ENCODE measurements at regions not wholly inside any gene's neighbourhood (a gene's known extent, or its start where the extent isn't known, plus 50 kb on each side); places are given as distances from the start of the nearest gene placed in this dataset.

DNA sequence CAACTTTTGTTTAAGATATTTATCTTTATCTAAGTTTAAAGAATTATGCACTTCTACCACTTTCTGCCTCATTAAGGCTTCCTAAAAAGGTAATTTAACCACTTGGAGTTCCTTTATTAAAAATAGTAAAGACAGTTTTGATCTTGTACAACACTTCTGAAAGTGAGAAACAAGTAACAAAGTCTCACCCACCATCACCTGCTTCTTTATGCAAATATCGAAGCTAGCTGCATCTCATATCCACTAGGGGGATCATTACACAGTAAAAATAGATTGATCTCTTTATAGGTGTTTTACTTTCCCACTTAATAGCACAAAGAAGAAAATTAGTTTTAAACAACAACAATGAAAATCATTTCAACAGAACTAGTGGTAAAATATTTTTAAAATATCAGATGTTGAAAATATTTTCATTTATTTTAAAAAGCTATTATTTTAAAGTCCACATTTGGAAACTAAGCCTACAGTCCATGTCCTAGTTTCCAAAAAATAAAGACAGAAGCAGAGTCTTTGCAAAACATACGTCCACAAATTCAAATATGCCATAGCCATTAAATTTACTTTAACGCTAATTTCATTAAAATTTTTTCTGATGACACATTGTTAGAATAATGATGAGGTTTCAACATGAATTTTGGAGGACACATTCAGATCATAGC lies 160.0 kb upstream of the SOX5 start:
- Mint-ChIP-seq H3K27me3 (ENCODE audit: low read depth in 2 of 2) (no peaks in the 10 kb centered on the region), H3K27ac (no peak overlapping the region)

DNA sequence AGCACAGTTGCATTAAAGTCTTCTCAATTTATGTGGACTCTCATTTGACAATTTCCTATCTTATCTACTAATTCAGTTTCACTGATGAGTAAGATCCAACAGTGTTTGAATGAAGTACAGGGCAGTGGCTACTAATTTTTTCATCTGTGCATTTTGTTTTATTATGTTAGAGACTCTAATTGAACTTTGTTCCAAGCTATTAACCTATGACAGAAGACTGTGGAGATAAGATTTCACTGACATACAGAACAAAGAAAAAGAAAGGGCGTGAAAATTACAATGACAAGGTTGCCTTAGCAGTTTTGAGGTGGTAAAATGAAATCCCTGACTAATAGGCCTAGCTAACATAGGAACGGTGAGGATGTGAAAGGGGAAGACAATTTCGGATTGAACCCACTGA lies 153.2 kb upstream of the SOX5 start:
- Mint-ChIP-seq H3K36me3 (no peaks in the 10 kb centered on the region), H3K9me3 (no peaks in the 10 kb centered on the region)

More for the DNA sequence above, 160.0 kb upstream of the SOX5 start:
- Histone ChIP-seq H3K4me3 (ENCODE audit: low read length) (no peak overlapping the region), H3K36me3 (ENCODE audit: control insufficient read depth, insufficient read depth, low read length) (no peaks in the 10 kb centered on the region), H3K27ac (ENCODE audit: low read length) (no peak overlapping the region), H3K9me3 (ENCODE audit: control insufficient read depth, insufficient read depth, low read length) (no peaks in the 10 kb centered on the region), H3K4me1 (ENCODE audit: control insufficient read depth, insufficient read depth, low read length) (no peaks in the 10 kb centered on the region), H3K27me3 (ENCODE audit: control insufficient read depth, insufficient read depth, low read length) (no peaks in the 10 kb centered on the region)
- no peak for ATAC-seq
- no CpG with 5 or more reads among the region's 3 CpGs for WGBS (ENCODE audit: insufficient coverage)
- TF ChIP-seq, protein P1, sequence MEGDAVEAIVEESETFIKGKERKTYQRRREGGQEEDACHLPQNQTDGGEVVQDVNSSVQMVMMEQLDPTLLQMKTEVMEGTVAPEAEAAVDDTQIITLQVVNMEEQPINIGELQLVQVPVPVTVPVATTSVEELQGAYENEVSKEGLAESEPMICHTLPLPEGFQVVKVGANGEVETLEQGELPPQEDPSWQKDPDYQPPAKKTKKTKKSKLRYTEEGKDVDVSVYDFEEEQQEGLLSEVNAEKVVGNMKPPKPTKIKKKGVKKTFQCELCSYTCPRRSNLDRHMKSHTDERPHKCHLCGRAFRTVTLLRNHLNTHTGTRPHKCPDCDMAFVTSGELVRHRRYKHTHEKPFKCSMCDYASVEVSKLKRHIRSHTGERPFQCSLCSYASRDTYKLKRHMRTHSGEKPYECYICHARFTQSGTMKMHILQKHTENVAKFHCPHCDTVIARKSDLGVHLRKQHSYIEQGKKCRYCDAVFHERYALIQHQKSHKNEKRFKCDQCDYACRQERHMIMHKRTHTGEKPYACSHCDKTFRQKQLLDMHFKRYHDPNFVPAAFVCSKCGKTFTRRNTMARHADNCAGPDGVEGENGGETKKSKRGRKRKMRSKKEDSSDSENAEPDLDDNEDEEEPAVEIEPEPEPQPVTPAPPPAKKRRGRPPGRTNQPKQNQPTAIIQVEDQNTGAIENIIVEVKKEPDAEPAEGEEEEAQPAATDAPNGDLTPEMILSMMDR (IDR thresholded peaks at IDR 0.05): no peak
- no peaks in the 10 kb centered on the region for H3K36me3 Mint-ChIP-seq
- no peak for DNase-seq
- intact Hi-C loops (cut with micrococcal nuclease): no loop called here
- H3K9me3 Mint-ChIP-seq: no peaks in the 10 kb centered on the region
- no peaks in the 10 kb centered on the region for H3K4me1 Mint-ChIP-seq
- no peak overlapping the region for H3K4me3 Mint-ChIP-seq

DNA sequence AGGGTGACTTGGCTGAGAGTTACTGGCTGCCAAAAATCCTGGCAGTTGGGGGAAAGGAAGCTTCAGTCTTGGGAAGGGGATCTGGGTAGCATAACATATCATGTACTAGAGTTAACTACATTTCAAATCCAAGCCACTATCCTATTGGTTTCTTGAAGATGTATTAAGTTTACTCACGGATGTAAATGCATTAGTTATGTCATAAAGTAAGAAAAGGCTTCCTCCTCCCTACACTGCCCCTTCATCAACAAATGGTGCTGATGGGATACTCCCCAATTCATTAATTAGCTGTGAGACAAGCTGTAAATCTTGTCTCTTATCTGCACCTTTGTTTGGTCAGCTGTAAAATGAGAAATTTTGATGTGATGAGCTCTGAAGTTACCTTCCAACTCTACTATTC lies 150.1 kb upstream of the SOX5 start:
- Mint-ChIP-seq H3K36me3 (no peaks in the 10 kb centered on the region), H3K27ac (no peak overlapping the region), H3K27me3 (ENCODE audit: low read depth in 2 of 2) (no peaks in the 10 kb centered on the region), H3K9me3 (peaks cover 0 to 2% of the 10 kb centered on the region in 2 donors), H3K4me1 (no peaks in the 10 kb centered on the region), H3K4me3 (no peak overlapping the region)
- Histone ChIP-seq H3K9me3 (ENCODE audit: control insufficient read depth, insufficient read depth, low read length) (no peaks in the 10 kb centered on the region), H3K4me1 (ENCODE audit: control insufficient read depth, insufficient read depth, low read length) (no peaks in the 10 kb centered on the region), H3K27ac (ENCODE audit: low read length) (no peak overlapping the region), H3K27me3 (ENCODE audit: control insufficient read depth, insufficient read depth, low read length) (no peaks in the 10 kb centered on the region), H3K36me3 (ENCODE audit: control insufficient read depth, insufficient read depth, low read length) (no peaks in the 10 kb centered on the region), H3K4me3 (ENCODE audit: low read length) (no peak overlapping the region)
- DNase-seq (no peak), ATAC-seq (no peak)
- no CpG with 5 or more reads among the region's 1 CpG for WGBS (ENCODE audit: insufficient coverage)
- TF ChIP-seq, protein P1 (IDR thresholded peaks at IDR 0.05): no peak
- intact Hi-C loops (cut with micrococcal nuclease): no loop called here

More for the DNA sequence above, 153.2 kb upstream of the SOX5 start:
- Mint-ChIP-seq H3K27ac (no peak overlapping the region), H3K4me3 (no peak overlapping the region), H3K27me3 (ENCODE audit: low read depth in 2 of 2) (no peaks in the 10 kb centered on the region), H3K4me1 (no peaks in the 10 kb centered on the region)
- Histone ChIP-seq H3K9me3 (ENCODE audit: control insufficient read depth, insufficient read depth, low read length) (no peaks in the 10 kb centered on the region), H3K27ac (ENCODE audit: low read length) (no peak overlapping the region), H3K36me3 (ENCODE audit: control insufficient read depth, insufficient read depth, low read length) (no peaks in the 10 kb centered on the region), H3K27me3 (ENCODE audit: control insufficient read depth, insufficient read depth, low read length) (no peaks in the 10 kb centered on the region), H3K4me1 (ENCODE audit: control insufficient read depth, insufficient read depth, low read length) (no peaks in the 10 kb centered on the region), H3K4me3 (ENCODE audit: low read length) (no peak overlapping the region)
- intact Hi-C loops (cut with micrococcal nuclease): no loop called here
- 100% methylated on average over 3 of the region's 3 CpGs for WGBS (ENCODE audit: insufficient coverage)
- ATAC-seq (no peak), DNase-seq (no peak)
- TF ChIP-seq, protein P1 (IDR thresholded peaks at IDR 0.05): no peak

DNA sequence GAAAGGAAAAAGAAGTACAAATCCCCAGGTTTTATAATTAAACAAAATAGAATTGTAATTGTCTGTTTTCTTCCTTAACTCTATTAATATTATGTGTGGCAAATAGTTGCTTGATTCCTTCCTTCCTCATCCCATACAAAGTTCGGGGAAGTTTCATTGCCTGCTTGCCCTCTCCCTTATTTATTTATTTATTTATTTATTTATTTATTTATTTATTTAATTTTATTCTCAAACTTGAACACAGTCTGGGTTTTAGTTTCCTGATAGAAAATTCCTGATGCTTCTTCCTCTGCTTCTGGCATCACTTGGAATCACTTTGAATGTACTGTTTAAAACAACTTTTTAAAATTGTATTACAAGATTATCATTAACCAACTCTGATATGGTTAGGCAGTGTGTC lies 145.8 kb upstream of the SOX5 start:
- no peak for ATAC-seq
- WGBS (ENCODE audit: insufficient coverage): no CpG with 5 or more reads among the region's 1 CpG
- TF ChIP-seq, protein P1 (IDR thresholded peaks at IDR 0.05): no peak

More for the DNA sequence above, 145.8 kb upstream of the SOX5 start:
- H3K36me3 Mint-ChIP-seq: no peaks in the 10 kb centered on the region
- H3K4me3 Mint-ChIP-seq: no peak overlapping the region
- peaks cover 3 to 5% of the 10 kb centered on the region in 2 donors for H3K9me3 Mint-ChIP-seq
- Histone ChIP-seq H3K36me3 (ENCODE audit: control insufficient read depth, insufficient read depth, low read length) (no peaks in the 10 kb centered on the region), H3K27me3 (ENCODE audit: control insufficient read depth, insufficient read depth, low read length) (no peaks in the 10 kb centered on the region), H3K27ac (ENCODE audit: low read length) (no peak overlapping the region), H3K4me3 (ENCODE audit: low read length) (no peak overlapping the region), H3K9me3 (ENCODE audit: control insufficient read depth, insufficient read depth, low read length) (no peaks in the 10 kb centered on the region), H3K4me1 (ENCODE audit: control insufficient read depth, insufficient read depth, low read length) (no peaks in the 10 kb centered on the region)
- no peaks in the 10 kb centered on the region for H3K4me1 Mint-ChIP-seq
- H3K27me3 Mint-ChIP-seq (ENCODE audit: low read depth in 2 of 2): no peaks in the 10 kb centered on the region
- intact Hi-C loops (cut with micrococcal nuclease): no loop called here
- no peak overlapping the region for H3K27ac Mint-ChIP-seq
- DNase-seq: no peak
